Endothelial cell (in vitro differentiated cells): ENCODE measurements at regions not wholly inside any gene's neighbourhood (a gene's known extent, or its start where the extent isn't known, plus 50 kb on each side); places are given as distances from the start of the nearest gene placed in this dataset.

Experiments used
- DNase-seq: peaks from one replicate; pipeline ENCODE4 v3.0.0; 2021; ENCODE audit warnings: low spot score
- H3K27ac Mint-ChIP-seq: one replicate; pipeline ENCODE4 v1.8.0; 2021; ENCODE audit warnings: mixed read lengths, inconsistent platforms; ENCODE audit not compliant: unreplicated experiment
- H3K27me3 Mint-ChIP-seq: one replicate; pipeline ENCODE4 v1.8.0; 2021; ENCODE audit warnings: mild to moderate bottlenecking, moderate library complexity, mixed read lengths, inconsistent platforms; ENCODE audit not compliant: unreplicated experiment
- H3K36me3 Mint-ChIP-seq: one replicate; pipeline ENCODE4 v1.8.0; 2021; ENCODE audit warnings: mild to moderate bottlenecking, low read depth, mixed read lengths, inconsistent platforms; ENCODE audit not compliant: unreplicated experiment
- H3K4me1 Mint-ChIP-seq: one replicate; pipeline ENCODE4 v1.8.0; 2021; ENCODE audit warnings: mild to moderate bottlenecking, mixed read lengths, inconsistent platforms; ENCODE audit not compliant: unreplicated experiment
- H3K4me3 Mint-ChIP-seq: one replicate; pipeline ENCODE4 v1.8.0; 2021; ENCODE audit warnings: mild to moderate bottlenecking, mixed read lengths, inconsistent platforms; ENCODE audit not compliant: unreplicated experiment
- H3K9me3 Mint-ChIP-seq: one replicate; pipeline ENCODE4 v1.8.0; 2021; ENCODE audit warnings: mixed read lengths, inconsistent platforms; ENCODE audit not compliant: unreplicated experiment
- TF ChIP-seq, protein P1 (sequence below): fragments of 200-600 bp; sonication (generic); IDR thresholded peaks from one replicate; pipeline ENCODE4 v1.5.0; 2021; ENCODE audit warnings: antibody characterized with exemption; ENCODE audit not compliant: unreplicated experiment

DNA sequence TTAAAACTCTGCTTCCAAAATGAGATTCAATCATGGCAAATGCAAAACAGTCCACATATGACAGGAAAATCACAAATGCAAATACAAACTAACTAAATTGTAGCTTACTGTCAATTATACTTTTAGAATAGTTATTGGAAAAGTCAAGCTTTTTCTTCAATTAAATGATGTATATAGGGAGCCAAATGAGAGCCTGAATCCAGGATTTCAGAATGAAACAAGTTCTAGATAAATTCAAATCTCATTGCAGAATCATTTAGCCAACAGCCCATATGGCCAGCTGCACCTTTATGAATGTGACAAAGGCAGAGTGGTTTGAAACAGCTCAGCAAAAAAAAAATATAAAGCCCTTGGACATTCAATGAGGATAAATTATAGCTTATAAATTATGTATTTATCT lies 82.2 kb upstream of the SCIN start:
- H3K27ac Mint-ChIP-seq, result no peak overlapping the region
- no peaks in the 10 kb centered on the region for H3K36me3 Mint-ChIP-seq
- no peak overlapping the region for H3K4me3 Mint-ChIP-seq
- no peaks in the 10 kb centered on the region for H3K27me3 Mint-ChIP-seq
- no peaks in the 10 kb centered on the region for H3K9me3 Mint-ChIP-seq
- no peaks in the 10 kb centered on the region for H3K4me1 Mint-ChIP-seq
- DNase-seq, result no peak
- TF ChIP-seq, protein P1, sequence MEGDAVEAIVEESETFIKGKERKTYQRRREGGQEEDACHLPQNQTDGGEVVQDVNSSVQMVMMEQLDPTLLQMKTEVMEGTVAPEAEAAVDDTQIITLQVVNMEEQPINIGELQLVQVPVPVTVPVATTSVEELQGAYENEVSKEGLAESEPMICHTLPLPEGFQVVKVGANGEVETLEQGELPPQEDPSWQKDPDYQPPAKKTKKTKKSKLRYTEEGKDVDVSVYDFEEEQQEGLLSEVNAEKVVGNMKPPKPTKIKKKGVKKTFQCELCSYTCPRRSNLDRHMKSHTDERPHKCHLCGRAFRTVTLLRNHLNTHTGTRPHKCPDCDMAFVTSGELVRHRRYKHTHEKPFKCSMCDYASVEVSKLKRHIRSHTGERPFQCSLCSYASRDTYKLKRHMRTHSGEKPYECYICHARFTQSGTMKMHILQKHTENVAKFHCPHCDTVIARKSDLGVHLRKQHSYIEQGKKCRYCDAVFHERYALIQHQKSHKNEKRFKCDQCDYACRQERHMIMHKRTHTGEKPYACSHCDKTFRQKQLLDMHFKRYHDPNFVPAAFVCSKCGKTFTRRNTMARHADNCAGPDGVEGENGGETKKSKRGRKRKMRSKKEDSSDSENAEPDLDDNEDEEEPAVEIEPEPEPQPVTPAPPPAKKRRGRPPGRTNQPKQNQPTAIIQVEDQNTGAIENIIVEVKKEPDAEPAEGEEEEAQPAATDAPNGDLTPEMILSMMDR, result no peak

DNA sequence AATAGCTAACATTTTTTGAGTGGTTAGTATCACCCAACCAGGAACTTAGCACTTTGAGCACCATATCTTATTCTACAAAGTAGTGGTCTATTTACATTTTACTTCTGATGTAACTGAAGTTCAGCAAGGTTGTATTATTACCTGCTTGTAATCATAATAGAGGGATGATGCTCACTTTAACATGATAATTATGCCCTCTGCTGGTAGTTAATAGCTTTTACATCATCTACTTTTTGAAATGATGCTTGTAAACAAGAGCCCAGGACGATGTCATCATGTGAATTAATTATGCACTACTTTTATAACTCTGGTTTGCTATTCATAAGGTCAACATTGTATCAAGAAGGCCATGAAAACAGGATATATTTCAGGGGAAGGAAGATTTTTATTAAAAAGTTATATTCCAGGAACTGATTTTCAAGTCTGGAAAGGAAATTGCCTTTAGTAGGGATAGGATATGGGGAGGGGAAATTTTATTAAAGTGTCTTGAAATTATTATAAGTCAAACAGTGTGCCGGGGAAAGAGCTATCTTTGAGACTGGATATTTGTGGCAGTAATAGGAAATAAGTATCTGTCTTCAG lies 80.3 kb upstream of the SCIN start:
- no peak overlapping the region for H3K27ac Mint-ChIP-seq
- H3K4me3 Mint-ChIP-seq, result no peak overlapping the region
- DNase-seq, result no peak
- no peaks in the 10 kb centered on the region for H3K36me3 Mint-ChIP-seq
- TF ChIP-seq, protein P1, result peak; percentile 74
- H3K4me1 Mint-ChIP-seq, result no peaks in the 10 kb centered on the region
- H3K9me3 Mint-ChIP-seq, result no peaks in the 10 kb centered on the region
- no peaks in the 10 kb centered on the region for H3K27me3 Mint-ChIP-seq

DNA sequence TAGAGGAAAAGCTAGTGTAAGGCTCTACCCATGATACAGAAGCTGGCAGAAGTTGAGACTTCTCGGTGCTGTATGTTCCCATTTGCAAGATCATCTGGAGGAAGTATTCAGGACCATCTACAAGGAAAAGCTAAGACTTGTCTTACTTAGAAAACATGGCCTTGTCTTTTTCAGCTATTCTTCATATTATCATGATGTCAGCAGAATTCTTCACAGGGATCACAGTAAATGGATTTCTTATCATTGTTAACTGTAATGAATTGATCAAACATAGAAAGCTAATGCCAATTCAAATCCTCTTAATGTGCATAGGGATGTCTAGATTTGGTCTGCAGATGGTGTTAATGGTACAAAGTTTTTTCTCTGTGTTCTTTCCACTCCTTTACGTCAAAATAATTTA lies 79.6 kb upstream of the SCIN start:
- H3K27me3 Mint-ChIP-seq, result no peaks in the 10 kb centered on the region
- H3K36me3 Mint-ChIP-seq, result no peaks in the 10 kb centered on the region
- H3K9me3 Mint-ChIP-seq, result no peaks in the 10 kb centered on the region
- TF ChIP-seq, protein P1, result no peak
- no peaks in the 10 kb centered on the region for H3K4me1 Mint-ChIP-seq
- no peak for DNase-seq
- no peak overlapping the region for H3K4me3 Mint-ChIP-seq
- no peak overlapping the region for H3K27ac Mint-ChIP-seq

DNA sequence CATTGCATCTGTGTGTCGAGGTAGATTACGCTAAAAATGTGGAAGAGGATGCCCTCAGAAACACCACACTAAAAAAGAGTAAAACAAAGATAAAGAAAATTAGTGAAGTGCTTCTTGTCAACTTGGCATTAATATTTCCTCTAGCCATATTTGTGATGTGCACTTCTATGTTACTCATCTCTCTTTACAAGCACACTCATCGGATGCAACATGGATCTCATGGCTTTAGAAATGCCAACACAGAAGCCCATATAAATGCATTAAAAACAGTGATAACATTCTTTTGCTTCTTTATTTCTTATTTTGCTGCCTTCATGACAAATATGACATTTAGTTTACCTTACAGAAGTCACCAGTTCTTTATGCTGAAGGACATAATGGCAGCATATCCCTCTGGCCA lies 79.0 kb upstream of the SCIN start:
- TF ChIP-seq, protein P1, result no peak
- H3K9me3 Mint-ChIP-seq, result no peaks in the 10 kb centered on the region
- no peaks in the 10 kb centered on the region for H3K36me3 Mint-ChIP-seq
- H3K4me3 Mint-ChIP-seq, result no peak overlapping the region
- H3K27me3 Mint-ChIP-seq, result no peaks in the 10 kb centered on the region
- no peaks in the 10 kb centered on the region for H3K4me1 Mint-ChIP-seq
- H3K27ac Mint-ChIP-seq, result no peak overlapping the region
- no peak for DNase-seq

DNA sequence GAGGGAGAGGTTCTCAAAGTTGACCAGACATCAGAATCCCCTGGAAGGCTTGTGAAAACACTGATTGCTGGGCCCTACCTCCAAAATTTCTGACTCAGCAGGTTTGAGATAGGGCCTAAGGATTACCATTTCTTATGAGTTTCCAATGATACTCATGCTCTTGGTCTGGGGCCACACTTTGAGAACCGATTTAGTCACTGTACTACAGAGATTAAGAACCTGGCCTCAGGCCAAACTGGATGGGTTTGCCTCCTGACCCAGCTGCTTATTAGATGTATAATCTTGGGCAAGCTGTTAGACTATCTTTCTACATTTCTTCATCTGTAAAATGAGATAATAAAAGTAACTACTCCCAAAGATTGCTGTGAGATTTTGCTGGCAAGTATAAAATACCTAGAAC lies 77.1 kb upstream of the SCIN start:
- H3K9me3 Mint-ChIP-seq, result no peaks in the 10 kb centered on the region
- H3K27ac Mint-ChIP-seq, result no peak overlapping the region
- H3K36me3 Mint-ChIP-seq, result no peaks in the 10 kb centered on the region
- TF ChIP-seq, protein P1, result no peak
- H3K4me1 Mint-ChIP-seq, result no peaks in the 10 kb centered on the region
- no peak for DNase-seq
- no peak overlapping the region for H3K4me3 Mint-ChIP-seq
- H3K27me3 Mint-ChIP-seq, result no peaks in the 10 kb centered on the region
